Astrocyte (in vitro differentiated cells and primary cell): ENCODE measurements at regions not wholly inside any gene's neighbourhood (a gene's known extent, or its start where the extent isn't known, plus 50 kb on each side); places are given as distances from the start of the nearest gene placed in this dataset.

Source experiments
- CTCF ChIP-seq: IDR thresholded peaks from 2 replicates; pipeline ENCODE4 v1.5.1; 2011; ENCODE audit warnings: low read depth, mild to moderate bottlenecking, inconsistent platforms, low read length, moderate library complexity; ENCODE audit not compliant: insufficient read depth
- EZH2 ChIP-seq: IDR thresholded peaks from 2 replicates; pipeline ENCODE4 v1.6.1; 2012; ENCODE audit warnings: mild to moderate bottlenecking, low read length, inconsistent platforms; ENCODE audit not compliant: insufficient read depth

- TF ChIP-seq CTCF (no peak), EZH2 (no peak)
Observed at GRCh38 chr16:13743571-13743970, 176.4 kb upstream of the ERCC4 start.
